HG03378 (cell line): ENCODE measurements at regions not wholly inside any gene's neighbourhood (a gene's known extent, or its start where the extent isn't known, plus 50 kb on each side); places are given as distances from the start of the nearest gene placed in this dataset.

Experiments used
- ATAC-seq: cut with Tn5 transposase; IDR thresholded peaks from one replicate; pipeline ENCODE4 v1.9.1; 2021; ENCODE audit warnings: mild to moderate bottlenecking, moderate library complexity; ENCODE audit not compliant: unreplicated experiment

- no peak for ATAC-seq
These were observed 705.4 kb upstream of the TENM4 start for GRCh38 chr11:80146232-80146631.

GRCh38 chr11:80144897-80145594 is 704.2 kb upstream of the TENM4 start:
- peak; percentile 49 for ATAC-seq

GRCh38 chr11:80136991-80137390 is 696.2 kb upstream of the TENM4 start:
- no peak for ATAC-seq

GRCh38 chr11:80129396-80129795 is 688.6 kb upstream of the TENM4 start:
- no peak for ATAC-seq

GRCh38 chr11:80122211-80122610 is 681.4 kb upstream of the TENM4 start:
- no peak for ATAC-seq

GRCh38 chr11:80118073-80118472 is 677.2 kb upstream of the TENM4 start:
- ATAC-seq = no peak

- no peak for ATAC-seq
These were observed 676.0 kb upstream of the TENM4 start for GRCh38 chr11:80116796-80117195.

- ATAC-seq = no peak
These were observed 668.8 kb upstream of the TENM4 start for GRCh38 chr11:80109652-80110051.

GRCh38 chr11:80109031-80109430 is 668.2 kb upstream of the TENM4 start:
- no peak for ATAC-seq

GRCh38 chr11:80107415-80107814 is 666.6 kb upstream of the TENM4 start:
- no peak for ATAC-seq

- no peak for ATAC-seq
These were observed 663.4 kb upstream of the TENM4 start for GRCh38 chr11:80104191-80104590.

- ATAC-seq = no peak
These were observed 662.5 kb upstream of the TENM4 start for GRCh38 chr11:80103142-80103859.

GRCh38 chr11:80097146-80097545 is 656.3 kb upstream of the TENM4 start:
- ATAC-seq = no peak

- ATAC-seq = no peak
These were observed 655.9 kb upstream of the TENM4 start for GRCh38 chr11:80096736-80097135.

- ATAC-seq = no peak
These were observed 645.7 kb upstream of the TENM4 start for GRCh38 chr11:80086496-80087055.

GRCh38 chr11:80085563-80085962 is 644.7 kb upstream of the TENM4 start:
- no peak for ATAC-seq

- ATAC-seq = no peak
These were observed 643.8 kb upstream of the TENM4 start for GRCh38 chr11:80084608-80085007.

- ATAC-seq = no peak
These were observed 642.7 kb upstream of the TENM4 start for GRCh38 chr11:80083531-80083951.

GRCh38 chr11:80082406-80082805 is 641.6 kb upstream of the TENM4 start:
- ATAC-seq = no peak

GRCh38 chr11:80077113-80077512 is 636.3 kb upstream of the TENM4 start:
- no peak for ATAC-seq

GRCh38 chr11:80074837-80075236 is 634.0 kb upstream of the TENM4 start:
- no peak for ATAC-seq

- ATAC-seq = no peak
These were observed 625.5 kb upstream of the TENM4 start for GRCh38 chr11:80066291-80066690.
